PC-9 (cell line): ENCODE measurements at regions not wholly inside any gene's neighbourhood (a gene's known extent, or its start where the extent isn't known, plus 50 kb on each side); places are given as distances from the start of the nearest gene placed in this dataset.

Experiments
- CTCF ChIP-seq: fragments of 200-600 bp; sonication (generic); conservative IDR thresholded peaks from 2 replicates; pipeline ENCODE4 v1.6.1; 2017; ENCODE audit warnings: mixed run types, antibody characterized with exemption, mild to moderate bottlenecking, moderate library complexity
- EZH2 ChIP-seq: fragments of 200-600 bp; sonication (generic); IDR thresholded peaks from 2 replicates; pipeline ENCODE4 v1.8.0; 2017; ENCODE audit warnings: antibody characterized with exemption, low read depth

- TF ChIP-seq CTCF, result no peak
- TF ChIP-seq EZH2, result no peak
These were observed 131.4 kb downstream of the UCHL1 start for GRCh38 chr4:41388080-41388479.
